Testis (tissue), 2 donors: ENCODE measurements at regions not wholly inside any gene's neighbourhood (a gene's known extent, or its start where the extent isn't known, plus 50 kb on each side); places are given as distances from the start of the nearest gene placed in this dataset.

Experiments used
- DNase-seq: peaks from one replicate; pipeline ENCODE4 v3.0.0-alpha.2; 2019
- H3K27ac ChIP-seq, 2 donors: fragments of 200-600 bp; sonication (generic); one replicate each; pipeline ENCODE4 v1.5.1; 2019
- H3K27me3 ChIP-seq: fragments of 200-600 bp; sonication (generic); one replicate; pipeline ENCODE4 v1.5.1; 2019
- H3K36me3 ChIP-seq: fragments of 200-600 bp; sonication (generic); one replicate; pipeline ENCODE4 v1.5.1; 2017; ENCODE audit warnings: low read depth; ENCODE audit errors: missing control alignments
- H3K4me1 ChIP-seq: fragments of 200-600 bp; sonication (generic); one replicate; pipeline ENCODE4 v1.5.1; 2019
- H3K4me3 ChIP-seq, 2 donors: fragments of 200-600 bp; sonication (generic); one replicate each; pipeline ENCODE4 v1.5.1; 2017 to 2019
- H3K9me3 ChIP-seq: fragments of 200-600 bp; sonication (generic); one replicate; pipeline ENCODE4 v1.5.1; 2017
- POLR2A ChIP-seq: fragments of 450-650 bp; IDR thresholded peaks from one replicate; pipeline ENCODE4 v1.6.1; 2017; ENCODE audit warnings: antibody characterized with exemption, mild to moderate bottlenecking, moderate library complexity
- WGBS, 2 donors: methylation state at CpG; one replicate each; pipeline ENCODE4 v1.1.5; 2018; 5-methylcytosine and 5-hydroxymethylcytosine counted together
- intact Hi-C: fragments of 100-400 bp; cut with DNase I; formaldehyde crosslinking; loops from one replicate; pipeline ENCODE4 v1.15.1; 2023; ENCODE audit warnings: low total_unique reads
- TF ChIP-seq, protein P1 (sequence below), 3 experiments: fragments of 450-650 bp in 2 of 3; fragments of 200-600 bp in 1 of 3; sonication (generic) in 1 of 3; IDR thresholded peaks; one replicate each; pipeline ENCODE4 v1.5.1; 2016 to 2019; ENCODE audit warnings: antibody characterized with exemption in 3 of 3, mild to moderate bottlenecking in 2 of 3, moderate library complexity in 1 of 3

DNA sequence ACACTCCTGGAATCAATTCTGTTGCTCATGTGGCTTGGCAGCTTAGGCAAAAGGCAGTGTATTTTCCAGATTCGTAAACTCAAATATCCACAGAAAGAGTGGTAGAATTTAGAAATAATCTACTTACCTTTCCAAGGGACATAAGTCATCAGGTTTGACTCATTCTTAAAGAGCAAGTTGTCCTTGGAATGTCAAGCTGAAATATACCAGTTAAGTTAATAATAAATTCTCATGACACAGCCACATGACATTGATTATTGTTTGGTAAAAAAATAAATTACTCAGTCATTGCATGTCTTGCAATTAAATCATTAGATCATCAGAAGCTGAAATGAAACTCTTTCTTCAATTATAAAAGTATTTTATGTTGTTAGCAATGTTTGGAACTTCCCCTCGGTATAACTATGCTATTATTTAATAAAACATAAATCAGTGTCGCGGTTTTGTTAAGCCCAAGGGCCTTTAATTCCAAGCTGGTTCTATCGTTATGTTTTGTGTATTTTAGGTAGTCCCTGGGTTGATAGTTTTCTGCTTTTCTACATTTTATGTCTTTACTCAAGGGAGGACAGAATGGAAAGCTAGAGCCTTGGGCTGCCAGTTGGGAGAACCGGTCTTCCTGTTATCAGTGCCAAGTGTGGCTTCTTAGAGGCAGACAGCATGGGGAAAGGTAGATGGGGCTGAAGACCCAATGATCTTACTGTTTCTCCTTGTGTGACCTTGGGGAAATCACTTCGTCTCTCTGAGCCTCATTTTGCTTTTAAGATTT, 79.3 kb upstream of the PRLR start:
- Histone ChIP-seq H3K27ac (no peak overlapping the region), H3K4me3 (no peak overlapping the region), H3K27me3 (no peaks in the 10 kb centered on the region), H3K36me3 (no peaks in the 10 kb centered on the region), H3K9me3 (no peaks in the 10 kb centered on the region), H3K4me1 (no peaks in the 10 kb centered on the region)
- TF ChIP-seq, protein P1, sequence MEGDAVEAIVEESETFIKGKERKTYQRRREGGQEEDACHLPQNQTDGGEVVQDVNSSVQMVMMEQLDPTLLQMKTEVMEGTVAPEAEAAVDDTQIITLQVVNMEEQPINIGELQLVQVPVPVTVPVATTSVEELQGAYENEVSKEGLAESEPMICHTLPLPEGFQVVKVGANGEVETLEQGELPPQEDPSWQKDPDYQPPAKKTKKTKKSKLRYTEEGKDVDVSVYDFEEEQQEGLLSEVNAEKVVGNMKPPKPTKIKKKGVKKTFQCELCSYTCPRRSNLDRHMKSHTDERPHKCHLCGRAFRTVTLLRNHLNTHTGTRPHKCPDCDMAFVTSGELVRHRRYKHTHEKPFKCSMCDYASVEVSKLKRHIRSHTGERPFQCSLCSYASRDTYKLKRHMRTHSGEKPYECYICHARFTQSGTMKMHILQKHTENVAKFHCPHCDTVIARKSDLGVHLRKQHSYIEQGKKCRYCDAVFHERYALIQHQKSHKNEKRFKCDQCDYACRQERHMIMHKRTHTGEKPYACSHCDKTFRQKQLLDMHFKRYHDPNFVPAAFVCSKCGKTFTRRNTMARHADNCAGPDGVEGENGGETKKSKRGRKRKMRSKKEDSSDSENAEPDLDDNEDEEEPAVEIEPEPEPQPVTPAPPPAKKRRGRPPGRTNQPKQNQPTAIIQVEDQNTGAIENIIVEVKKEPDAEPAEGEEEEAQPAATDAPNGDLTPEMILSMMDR (IDR thresholded peaks at IDR 0.05): no peak
- TF ChIP-seq POLR2A: no peak
- 59 to 64% methylated on average over 7 of the region's 7 CpGs for WGBS, 2 donors
- no peak for DNase-seq
- intact Hi-C loops: no loop called here

DNA sequence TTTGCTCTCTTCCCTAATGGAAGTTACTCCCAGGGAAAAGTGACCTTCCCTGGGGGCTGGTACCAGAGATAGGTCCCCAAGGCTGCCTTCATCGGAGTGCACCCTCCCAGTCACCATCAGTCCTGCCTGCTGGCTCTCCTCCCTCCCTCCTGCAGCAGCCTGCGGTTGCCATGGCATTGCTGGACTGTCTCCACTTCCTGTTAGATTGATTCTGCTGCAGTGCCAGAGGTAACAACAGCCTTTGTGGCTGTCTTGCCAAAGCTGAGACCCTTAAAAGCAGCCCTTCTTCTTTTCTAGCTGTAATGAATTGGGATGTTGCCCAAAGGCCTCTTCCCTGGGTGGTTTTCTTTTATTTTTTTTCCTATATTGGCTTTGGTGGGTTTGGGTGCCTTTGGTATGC, 78.1 kb upstream of the PRLR start:
- H3K27ac ChIP-seq: no peak overlapping the region
- no peaks in the 10 kb centered on the region for H3K4me1 ChIP-seq
- H3K4me3 ChIP-seq: no peak overlapping the region
- 51 to 67% methylated on average over 2 of the region's 2 CpGs for WGBS, 2 donors
- H3K27me3 ChIP-seq: no peaks in the 10 kb centered on the region
- no peaks in the 10 kb centered on the region for H3K9me3 ChIP-seq
- no peak for DNase-seq
- intact Hi-C loops: no loop called here
- TF ChIP-seq, protein P1 (IDR thresholded peaks at IDR 0.05): no peak
- no peak for TF ChIP-seq POLR2A
- no peaks in the 10 kb centered on the region for H3K36me3 ChIP-seq

GRCh38 chr5:35306716-35307365, 76.6 kb upstream of the PRLR start:
- no peak for TF ChIP-seq POLR2A
- TF ChIP-seq, protein P1 (IDR thresholded peaks at IDR 0.05): no peak
- WGBS, 2 donors: 92 to 97% methylated on average over 1 of the region's 1 CpG
- Histone ChIP-seq H3K36me3 (no peaks in the 10 kb centered on the region), H3K27ac (no peak overlapping the region), H3K4me3 (no peak overlapping the region), H3K9me3 (no peaks in the 10 kb centered on the region), H3K27me3 (no peaks in the 10 kb centered on the region), H3K4me1 (no peaks in the 10 kb centered on the region)
- intact Hi-C loops: no loop called here
- no peak for DNase-seq

DNA sequence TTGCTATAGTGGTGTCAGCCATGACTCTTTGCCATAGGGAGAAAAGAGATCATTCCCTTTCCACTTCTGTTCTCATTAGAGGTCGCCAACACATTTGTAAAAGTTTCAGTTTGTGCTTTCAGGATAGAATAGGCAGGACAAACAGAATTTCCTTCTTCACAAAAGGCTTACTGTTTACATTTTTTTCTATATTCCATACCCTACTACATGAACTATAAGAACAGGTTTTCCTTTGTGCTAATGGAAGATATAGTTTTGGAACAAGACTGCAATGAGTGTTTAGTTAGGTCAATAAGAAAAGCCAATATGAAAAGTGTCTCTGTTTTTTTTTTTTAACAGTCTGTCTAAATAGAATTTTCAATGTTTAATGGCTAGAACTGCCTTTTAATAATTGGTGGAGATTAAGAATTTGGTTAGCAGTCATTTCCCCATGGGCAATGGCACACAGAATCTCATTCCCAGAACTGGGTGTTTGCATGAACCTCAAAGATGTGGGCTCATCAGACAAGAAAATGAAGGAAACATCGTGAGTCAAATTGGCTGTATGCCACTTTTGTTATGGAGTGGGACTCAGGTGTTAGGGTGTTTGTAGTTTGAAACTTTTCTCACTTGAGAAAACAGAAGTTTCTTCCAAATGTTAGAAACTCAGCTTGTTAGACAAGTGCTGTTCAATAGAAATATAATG, 75.2 kb upstream of the PRLR start:
- no peak for DNase-seq
- intact Hi-C loops: no loop called here
- no peaks in the 10 kb centered on the region for H3K9me3 ChIP-seq
- H3K36me3 ChIP-seq: no peaks in the 10 kb centered on the region
- no peak overlapping the region for H3K27ac ChIP-seq
- no peaks in the 10 kb centered on the region for H3K27me3 ChIP-seq
- H3K4me1 ChIP-seq: no peaks in the 10 kb centered on the region
- 73 to 79% methylated on average over 2 of the region's 2 CpGs for WGBS, 2 donors
- no peak overlapping the region for H3K4me3 ChIP-seq
- TF ChIP-seq POLR2A: no peak
- TF ChIP-seq, protein P1 (IDR thresholded peaks at IDR 0.05): no peak
